ENCODE measurements at regions not wholly inside any gene's neighbourhood (a gene's known extent, or its start where the extent isn't known, plus 50 kb on each side); places are given as distances from the start of the nearest gene placed in this dataset.

DNA sequence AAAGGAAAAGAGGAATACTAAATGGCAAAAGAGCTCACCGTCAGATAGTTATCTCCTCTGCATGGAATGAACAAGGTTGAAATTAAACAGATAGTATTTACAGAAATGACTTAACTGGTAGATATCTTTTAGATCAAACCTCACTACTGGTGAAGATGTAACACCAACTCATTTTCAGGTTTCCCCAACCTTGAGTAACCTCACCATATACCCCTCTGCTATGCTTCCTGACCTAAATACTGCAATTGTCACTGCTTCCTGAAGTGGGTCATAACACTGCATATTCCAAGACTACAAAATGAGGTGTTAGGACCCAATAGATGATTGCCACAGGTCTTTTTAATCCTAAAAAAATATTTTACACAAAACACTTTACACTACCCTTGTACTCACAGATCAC, 76.3 kb upstream of the PLEKHA5 start:
- Histone ChIP-seq H3K4me3 (replicated peaks; ENCODE audit: low read depth, low read length) (no peak overlapping the region), H3K27me3 (replicated peaks; ENCODE audit: control insufficient read depth, insufficient read depth, low read length) (no peaks in the 10 kb centered on the region), H3K36me3 (ENCODE audit: control insufficient read depth, insufficient read depth, low read length) (no peaks in the 10 kb centered on the region)
- DNase-seq (ENCODE audit: extremely low read depth, insufficient read length) = no peak
- TF ChIP-seq, protein P1, sequence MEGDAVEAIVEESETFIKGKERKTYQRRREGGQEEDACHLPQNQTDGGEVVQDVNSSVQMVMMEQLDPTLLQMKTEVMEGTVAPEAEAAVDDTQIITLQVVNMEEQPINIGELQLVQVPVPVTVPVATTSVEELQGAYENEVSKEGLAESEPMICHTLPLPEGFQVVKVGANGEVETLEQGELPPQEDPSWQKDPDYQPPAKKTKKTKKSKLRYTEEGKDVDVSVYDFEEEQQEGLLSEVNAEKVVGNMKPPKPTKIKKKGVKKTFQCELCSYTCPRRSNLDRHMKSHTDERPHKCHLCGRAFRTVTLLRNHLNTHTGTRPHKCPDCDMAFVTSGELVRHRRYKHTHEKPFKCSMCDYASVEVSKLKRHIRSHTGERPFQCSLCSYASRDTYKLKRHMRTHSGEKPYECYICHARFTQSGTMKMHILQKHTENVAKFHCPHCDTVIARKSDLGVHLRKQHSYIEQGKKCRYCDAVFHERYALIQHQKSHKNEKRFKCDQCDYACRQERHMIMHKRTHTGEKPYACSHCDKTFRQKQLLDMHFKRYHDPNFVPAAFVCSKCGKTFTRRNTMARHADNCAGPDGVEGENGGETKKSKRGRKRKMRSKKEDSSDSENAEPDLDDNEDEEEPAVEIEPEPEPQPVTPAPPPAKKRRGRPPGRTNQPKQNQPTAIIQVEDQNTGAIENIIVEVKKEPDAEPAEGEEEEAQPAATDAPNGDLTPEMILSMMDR (IDR thresholded peaks at IDR 0.05; ENCODE audit: insufficient read depth, low read length, poor library complexity, severe bottlenecking) = no peak

DNA sequence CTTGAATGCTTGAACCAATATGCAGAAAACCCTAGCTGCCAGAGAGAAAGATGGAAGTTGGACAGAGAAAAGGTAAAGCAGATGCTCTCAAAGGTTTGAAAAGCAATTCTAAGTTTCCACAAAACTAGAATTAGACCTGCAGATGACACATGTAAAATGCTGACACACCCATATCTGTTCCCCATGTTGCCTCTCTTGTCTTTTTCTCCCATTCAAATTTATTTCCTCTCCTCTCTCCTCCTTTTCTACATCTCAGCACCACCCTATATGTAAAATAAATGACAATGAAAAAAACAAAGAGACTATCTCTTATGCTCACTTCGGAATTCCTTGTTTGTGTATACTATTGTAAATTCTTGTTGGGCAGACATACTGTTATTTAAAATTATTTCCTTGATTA, 75.5 kb upstream of the PLEKHA5 start:
- H3K36me3 ChIP-seq (ENCODE audit: control insufficient read depth, insufficient read depth, low read length) = no peaks in the 10 kb centered on the region
- H3K4me3 ChIP-seq (replicated peaks; ENCODE audit: low read depth, low read length) = no peak overlapping the region
- H3K27me3 ChIP-seq (replicated peaks; ENCODE audit: control insufficient read depth, insufficient read depth, low read length) = no peaks in the 10 kb centered on the region
- TF ChIP-seq, protein P1 (IDR thresholded peaks at IDR 0.05; ENCODE audit: insufficient read depth, low read length, poor library complexity, severe bottlenecking) = no peak
- DNase-seq (ENCODE audit: extremely low read depth, insufficient read length) = no peak

DNA sequence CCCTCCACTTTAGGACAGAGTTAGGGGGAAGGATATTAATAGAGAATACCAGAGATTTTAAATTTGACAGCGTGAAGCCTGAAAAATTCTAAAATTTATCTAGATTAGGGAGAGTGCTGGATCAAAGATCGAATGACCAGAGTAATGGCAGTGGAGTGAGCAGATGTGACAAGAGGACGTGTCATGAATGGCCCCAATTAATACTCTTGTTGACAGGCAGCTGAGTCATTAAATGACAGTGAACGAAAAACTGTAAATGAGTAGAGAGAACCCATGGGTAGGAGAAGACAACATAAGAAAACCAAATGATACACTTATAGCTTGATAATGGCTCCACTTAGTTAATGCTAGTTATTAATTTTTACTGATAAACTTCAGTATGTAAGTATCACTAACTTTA, 73.9 kb upstream of the PLEKHA5 start:
- no peak overlapping the region for H3K4me3 ChIP-seq (replicated peaks; ENCODE audit: low read depth, low read length)
- no peaks in the 10 kb centered on the region for H3K27me3 ChIP-seq (replicated peaks; ENCODE audit: control insufficient read depth, insufficient read depth, low read length)
- no peaks in the 10 kb centered on the region for H3K36me3 ChIP-seq (ENCODE audit: control insufficient read depth, insufficient read depth, low read length)
- DNase-seq (ENCODE audit: extremely low read depth, insufficient read length) = no peak
- TF ChIP-seq, protein P1 (IDR thresholded peaks at IDR 0.05; ENCODE audit: insufficient read depth, low read length, poor library complexity, severe bottlenecking) = no peak

DNA sequence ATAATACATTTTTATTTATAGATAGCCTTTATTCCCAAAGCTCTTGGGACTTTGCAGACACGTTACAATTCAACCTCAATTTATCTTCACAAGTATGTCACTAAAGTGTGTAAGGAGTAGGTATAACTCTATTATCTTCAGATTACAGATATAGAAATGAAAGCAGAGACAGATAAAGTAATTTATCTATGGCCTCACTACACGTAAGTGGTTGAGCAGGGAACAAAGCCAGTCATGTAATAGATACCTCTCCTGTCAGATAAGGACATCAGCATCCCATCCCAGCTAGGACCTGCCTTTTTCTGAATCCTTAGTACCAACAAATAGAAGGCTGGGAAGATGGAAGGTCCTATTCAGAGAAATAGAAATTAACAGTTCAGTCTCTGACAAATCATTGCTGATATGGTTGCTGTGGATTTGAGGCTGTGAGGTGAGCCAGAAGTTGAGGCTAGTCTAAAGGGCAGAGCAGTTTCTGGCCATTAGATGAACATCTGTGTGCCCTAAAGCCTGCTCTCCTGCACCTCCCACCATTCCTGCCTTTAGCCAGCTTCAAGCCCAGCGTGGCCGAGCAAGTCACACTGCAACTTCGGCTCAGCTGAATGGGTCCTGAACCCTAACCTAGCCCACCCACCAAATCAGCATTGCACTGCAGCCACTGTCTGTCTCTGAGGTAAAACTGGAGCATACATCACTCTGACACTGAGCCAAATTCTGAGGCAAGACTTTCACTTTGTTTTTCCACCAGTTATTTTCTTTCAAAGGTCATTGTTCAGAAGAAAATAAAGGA, 71.1 kb upstream of the PLEKHA5 start:
- TF ChIP-seq, protein P1 (IDR thresholded peaks at IDR 0.05; ENCODE audit: insufficient read depth, low read length, poor library complexity, severe bottlenecking) = no peak
- Histone ChIP-seq H3K36me3 (ENCODE audit: control insufficient read depth, insufficient read depth, low read length) (no peaks in the 10 kb centered on the region), H3K27me3 (replicated peaks; ENCODE audit: control insufficient read depth, insufficient read depth, low read length) (no peaks in the 10 kb centered on the region), H3K4me3 (replicated peaks; ENCODE audit: low read depth, low read length) (no peak overlapping the region)
- no peak for DNase-seq (ENCODE audit: extremely low read depth, insufficient read length)

DNA sequence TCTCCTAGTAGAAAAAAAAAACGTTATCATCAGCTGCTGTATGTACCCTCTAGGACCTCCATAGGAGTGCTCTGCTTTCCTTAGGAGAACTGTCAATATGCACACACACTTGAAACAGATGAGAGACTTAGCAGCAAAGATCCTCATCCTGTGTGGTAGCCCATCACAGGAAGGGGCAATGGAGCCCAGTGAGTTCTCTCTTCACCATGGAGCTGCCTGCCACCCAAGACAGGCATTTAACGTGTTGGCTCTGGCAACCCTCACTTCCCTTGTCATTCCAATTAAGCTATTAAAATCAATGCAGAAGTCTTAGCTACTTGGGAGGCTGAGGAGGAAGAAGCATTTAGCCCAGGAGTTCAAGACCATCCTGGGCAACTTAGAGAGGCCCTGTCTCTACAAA, 64.8 kb upstream of the PLEKHA5 start:
- Histone ChIP-seq H3K4me3 (replicated peaks; ENCODE audit: low read depth, low read length) (no peak overlapping the region), H3K36me3 (ENCODE audit: control insufficient read depth, insufficient read depth, low read length) (no peaks in the 10 kb centered on the region), H3K27me3 (replicated peaks; ENCODE audit: control insufficient read depth, insufficient read depth, low read length) (no peaks in the 10 kb centered on the region)
- TF ChIP-seq, protein P1 (IDR thresholded peaks at IDR 0.05; ENCODE audit: insufficient read depth, low read length, poor library complexity, severe bottlenecking) = no peak
- no peak for DNase-seq (ENCODE audit: extremely low read depth, insufficient read length)
